GM23338 (cell line): ENCODE measurements at regions not wholly inside any gene's neighbourhood (a gene's known extent, or its start where the extent isn't known, plus 50 kb on each side); places are given as distances from the start of the nearest gene placed in this dataset.

Experiments used
- ATAC-seq: fragments of 200-7000 bp; cut with Tn5 transposase; 3 replicates; pipeline ENCODE4 v1.9.1; 2020
- DNase-seq: peaks from one replicate; pipeline ENCODE4 v3.0.0-alpha.2; 2015; ENCODE audit warnings: low spot score
- H2AFZ ChIP-seq: fragments of 200-600 bp; sonication (generic); 2 replicates; pipeline ENCODE4 v1.8.0; 2016; ENCODE audit warnings: antibody characterized with exemption, mild to moderate bottlenecking, moderate library complexity
- H3F3A ChIP-seq: fragments of 200-600 bp; sonication (generic); replicated peaks from 2 replicates; pipeline ENCODE4 v1.8.0; 2017; ENCODE audit warnings: antibody characterized with exemption, mixed run types, low read depth
- H3K27ac ChIP-seq: fragments of 200-600 bp; sonication (generic); 2 replicates; pipeline ENCODE4 v1.6.1; 2016; ENCODE audit warnings: low read depth
- H3K27me3 ChIP-seq: fragments of 200-600 bp; sonication (generic); 2 replicates; pipeline ENCODE4 v1.8.0; 2016; ENCODE audit warnings: mild to moderate bottlenecking, mixed run types, moderate library complexity; ENCODE audit not compliant: insufficient read depth
- H3K36me3 ChIP-seq: fragments of 200-600 bp; sonication (generic); 2 replicates; pipeline ENCODE4 v1.8.0; 2016; ENCODE audit warnings: mild to moderate bottlenecking; ENCODE audit not compliant: insufficient read depth
- H3K4me1 ChIP-seq: fragments of 200-600 bp; sonication (generic); 2 replicates; pipeline ENCODE4 v1.8.0; 2016; ENCODE audit warnings: mild to moderate bottlenecking, moderate library complexity; ENCODE audit not compliant: insufficient read depth
- H3K4me2 ChIP-seq: fragments of 200-600 bp; sonication (generic); 2 replicates; pipeline ENCODE4 v1.7.1; 2017; ENCODE audit warnings: mixed run types
- H3K4me3 ChIP-seq: fragments of 200-600 bp; sonication (generic); 2 replicates; pipeline ENCODE4 v1.6.1; 2016; ENCODE audit warnings: mixed run types
- H3K79me2 ChIP-seq: fragments of 200-600 bp; sonication (generic); replicated peaks from 2 replicates; pipeline ENCODE4 v1.8.0; 2017; ENCODE audit warnings: mild to moderate bottlenecking; ENCODE audit not compliant: insufficient read depth
- H3K9me2 ChIP-seq: fragments of 200-600 bp; sonication (generic); 2 replicates; pipeline ENCODE4 v1.8.0; 2017; ENCODE audit not compliant: insufficient read depth
- H4K20me1 ChIP-seq: fragments of 200-600 bp; sonication (generic); replicated peaks from 2 replicates; pipeline ENCODE4 v1.8.0; 2017; ENCODE audit warnings: mild to moderate bottlenecking; ENCODE audit not compliant: insufficient read depth
- H3K27ac Mint-ChIP-seq: 2 replicates; pipeline ENCODE4 v1.8.0; 2020; ENCODE audit warnings: inconsistent platforms, mild to moderate bottlenecking, moderate library complexity, mixed read lengths
- H3K27me3 Mint-ChIP-seq: 3 replicates; pipeline ENCODE4 v1.8.0; 2022; ENCODE audit warnings: low read depth, mild to moderate bottlenecking, moderate library complexity, mixed read lengths, inconsistent platforms; ENCODE audit not compliant: insufficient read depth, poor library complexity
- H3K36me3 Mint-ChIP-seq: 3 replicates; pipeline ENCODE4 v1.8.0; 2021; ENCODE audit warnings: low read depth, mild to moderate bottlenecking, inconsistent platforms, moderate library complexity, mixed read lengths
- H3K4me1 Mint-ChIP-seq: 3 replicates; pipeline ENCODE4 v1.8.0; 2020; ENCODE audit warnings: mild to moderate bottlenecking, inconsistent platforms, mixed read lengths
- H3K4me3 Mint-ChIP-seq: 3 replicates; pipeline ENCODE4 v1.8.0; 2021; ENCODE audit warnings: moderate library complexity, mild to moderate bottlenecking, inconsistent platforms, mixed read lengths
- H3K9me3 Mint-ChIP-seq: 3 replicates; pipeline ENCODE4 v1.8.0; 2020; ENCODE audit warnings: moderate library complexity, mild to moderate bottlenecking, inconsistent platforms, mixed read lengths
- CREB1 ChIP-seq: fragments of 250-450 bp; sonication (Bioruptor Pico); IDR thresholded peaks from 2 replicates; pipeline ENCODE4 v1.5.0; 2020; ENCODE audit warnings: low read depth, mild to moderate bottlenecking, moderate library complexity
- ETS1 ChIP-seq: IDR thresholded peaks from 2 replicates; pipeline ENCODE4 v1.6.1; 2016; ENCODE audit warnings: antibody characterized with exemption
- EZH2 ChIP-seq: fragments of 200-600 bp; sonication (generic); IDR thresholded peaks from one replicate; pipeline ENCODE4 v1.8.0; 2017; ENCODE audit warnings: antibody characterized with exemption, mild to moderate bottlenecking, low read depth; ENCODE audit not compliant: unreplicated experiment
- EZH2phosphoT487 ChIP-seq: fragments of 200-600 bp; sonication (generic); IDR thresholded peaks from one replicate; pipeline ENCODE4 v1.8.1; 2018; ENCODE audit warnings: antibody characterized with exemption; ENCODE audit not compliant: unreplicated experiment
- JUNB ChIP-seq: IDR thresholded peaks from one replicate; pipeline ENCODE4 v1.6.1; 2016; ENCODE audit warnings: antibody characterized with exemption; ENCODE audit not compliant: unreplicated experiment
- NANOG ChIP-seq: IDR thresholded peaks from 2 replicates; pipeline ENCODE4 v1.6.1; 2016; ENCODE audit warnings: antibody characterized with exemption, borderline replicate concordance
- POLR2AphosphoS5 ChIP-seq: IDR thresholded peaks from 2 replicates; pipeline ENCODE4 v1.6.1; 2016; ENCODE audit warnings: antibody characterized with exemption, low read depth
- STAT1 ChIP-seq: IDR thresholded peaks from one replicate; pipeline ENCODE4 v1.6.1; 2016; ENCODE audit warnings: antibody characterized with exemption; ENCODE audit not compliant: unreplicated experiment
- ZNF114 ChIP-seq: fragments of 250-450 bp; sonication (Bioruptor Pico); IDR thresholded peaks from 2 replicates; pipeline ENCODE4 v1.5.0; 2020; ENCODE audit warnings: mild to moderate bottlenecking, moderate library complexity
- ZNF331 ChIP-seq: fragments of 250-450 bp; sonication (Bioruptor Pico); IDR thresholded peaks from 2 replicates; pipeline ENCODE4 v1.5.0; 2020; ENCODE audit warnings: low read depth, mild to moderate bottlenecking, moderate library complexity
- TF ChIP-seq, protein P1 (sequence below), 2 experiments: fragments of 200-600 bp in 1 of 2; sonication (generic) in 1 of 2; conservative IDR thresholded peaks; 2 replicates each; pipeline versions ENCODE4 v1.5.1 to v1.6.1; 2016 to 2017; ENCODE audit warnings: antibody characterized with exemption in 2 of 2, low read depth in 2 of 2, mild to moderate bottlenecking in 2 of 2, moderate library complexity in 1 of 2
- TF ChIP-seq, protein P2 (sequence below): fragments of 250-450 bp; sonication (Bioruptor Pico); IDR thresholded peaks from 2 replicates; pipeline ENCODE4 v1.5.0; 2020; ENCODE audit warnings: mild to moderate bottlenecking, moderate library complexity

DNA sequence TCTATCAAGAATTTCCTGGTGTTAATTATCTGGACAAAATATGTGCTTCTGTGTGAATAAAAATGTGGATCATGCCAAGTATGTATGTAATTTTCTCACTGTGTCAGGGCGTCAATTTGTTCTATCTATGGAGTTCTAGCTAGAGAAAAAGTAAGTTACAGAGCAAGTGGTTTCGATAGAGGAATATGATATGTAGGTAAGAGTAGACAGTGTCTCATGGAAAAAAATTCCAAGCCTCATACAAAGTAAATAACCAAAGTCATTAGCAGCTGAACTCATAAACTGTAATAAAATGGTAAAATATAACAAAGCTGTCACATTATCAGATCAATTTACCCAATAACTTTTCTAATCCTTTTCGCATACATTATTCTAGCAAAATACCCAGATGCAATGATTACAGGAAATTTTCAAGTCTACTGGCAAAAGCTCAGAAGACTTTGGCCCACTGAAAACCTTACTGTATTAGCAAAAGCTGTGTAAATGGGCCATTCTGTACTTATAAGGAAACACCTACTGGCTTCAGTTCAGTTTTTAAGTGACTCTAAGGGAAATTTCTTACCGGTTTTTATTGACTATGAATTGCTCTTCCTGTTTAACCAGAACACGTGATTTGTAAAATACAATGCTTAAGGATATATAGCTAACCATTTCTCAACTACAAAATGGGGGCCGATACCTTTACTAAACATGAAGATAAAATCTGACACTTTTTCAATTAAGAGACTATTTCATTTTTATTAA lies 121.0 kb upstream of the ARSJ start:
- H4K20me1 ChIP-seq: no peaks in the 10 kb centered on the region
- DNase-seq (no peak), ATAC-seq (no peak)
- H3K27me3 ChIP-seq: no peaks in the 10 kb centered on the region
- no peaks in the 10 kb centered on the region for H3K36me3 ChIP-seq
- H3K4me3 Mint-ChIP-seq: no peak overlapping the region
- no peaks in the 10 kb centered on the region for H3K36me3 Mint-ChIP-seq
- H3K4me3 ChIP-seq: no peak overlapping the region
- H3K79me2 ChIP-seq: no peaks in the 10 kb centered on the region
- no peaks in the 10 kb centered on the region for H3K9me3 Mint-ChIP-seq
- H3K4me2 ChIP-seq: no peak overlapping the region
- H3K27me3 Mint-ChIP-seq: peaks cover 2% of the 10 kb centered on the region
- no peaks in the 10 kb centered on the region; the same call in 1 of the 2 replicates for H3K9me2 ChIP-seq
- H3K4me1 ChIP-seq: no peaks in the 10 kb centered on the region
- H3K4me1 Mint-ChIP-seq: no peaks in the 10 kb centered on the region
- TF ChIP-seq EZH2: no peak
- no peak for TF ChIP-seq POLR2AphosphoS5
- TF ChIP-seq CREB1 (CRISPR knock-in tag): no peak
- no peaks in the 10 kb centered on the region for H3F3A ChIP-seq
- no peak overlapping the region for H3K27ac Mint-ChIP-seq
- H3K27ac ChIP-seq: no peak overlapping the region
- no peak overlapping the region for H2AFZ ChIP-seq

- Mint-ChIP-seq H3K27ac (no peak overlapping the region), H3K4me1 (no peaks in the 10 kb centered on the region), H3K27me3 (peaks cover 2% of the 10 kb centered on the region), H3K9me3 (no peaks in the 10 kb centered on the region), H3K36me3 (no peaks in the 10 kb centered on the region), H3K4me3 (no peak overlapping the region)
- no peak overlapping the region for H3K4me3 ChIP-seq
- no peaks in the 10 kb centered on the region; the same call in 1 of the 2 replicates for H3K9me2 ChIP-seq
- no peaks in the 10 kb centered on the region for H3K4me1 ChIP-seq
- no peaks in the 10 kb centered on the region for H3F3A ChIP-seq
- no peaks in the 10 kb centered on the region for H3K27me3 ChIP-seq
- no peak overlapping the region for H2AFZ ChIP-seq
- H3K36me3 ChIP-seq: no peaks in the 10 kb centered on the region
- H3K27ac ChIP-seq: no peak overlapping the region
- no peak for DNase-seq
- no peaks in the 10 kb centered on the region for H4K20me1 ChIP-seq
- no peak for ATAC-seq
- no peaks in the 10 kb centered on the region for H3K79me2 ChIP-seq
- no peak overlapping the region for H3K4me2 ChIP-seq
- TF ChIP-seq STAT1 (no peak), CREB1 (CRISPR knock-in tag) (no peak), ZNF114 (no peak), JUNB (no peak), ETS1 (no peak), EZH2phosphoT487 (no peak), POLR2AphosphoS5 (no peak), NANOG (no peak), ZNF331 (CRISPR knock-in tag) (no peak), EZH2 (no peak)
- TF ChIP-seq, protein P1, sequence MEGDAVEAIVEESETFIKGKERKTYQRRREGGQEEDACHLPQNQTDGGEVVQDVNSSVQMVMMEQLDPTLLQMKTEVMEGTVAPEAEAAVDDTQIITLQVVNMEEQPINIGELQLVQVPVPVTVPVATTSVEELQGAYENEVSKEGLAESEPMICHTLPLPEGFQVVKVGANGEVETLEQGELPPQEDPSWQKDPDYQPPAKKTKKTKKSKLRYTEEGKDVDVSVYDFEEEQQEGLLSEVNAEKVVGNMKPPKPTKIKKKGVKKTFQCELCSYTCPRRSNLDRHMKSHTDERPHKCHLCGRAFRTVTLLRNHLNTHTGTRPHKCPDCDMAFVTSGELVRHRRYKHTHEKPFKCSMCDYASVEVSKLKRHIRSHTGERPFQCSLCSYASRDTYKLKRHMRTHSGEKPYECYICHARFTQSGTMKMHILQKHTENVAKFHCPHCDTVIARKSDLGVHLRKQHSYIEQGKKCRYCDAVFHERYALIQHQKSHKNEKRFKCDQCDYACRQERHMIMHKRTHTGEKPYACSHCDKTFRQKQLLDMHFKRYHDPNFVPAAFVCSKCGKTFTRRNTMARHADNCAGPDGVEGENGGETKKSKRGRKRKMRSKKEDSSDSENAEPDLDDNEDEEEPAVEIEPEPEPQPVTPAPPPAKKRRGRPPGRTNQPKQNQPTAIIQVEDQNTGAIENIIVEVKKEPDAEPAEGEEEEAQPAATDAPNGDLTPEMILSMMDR (conservative IDR thresholded peaks at IDR 0.05; ENCODE audit: low read depth in 2 of 2): no peak
- TF ChIP-seq, protein P2, sequence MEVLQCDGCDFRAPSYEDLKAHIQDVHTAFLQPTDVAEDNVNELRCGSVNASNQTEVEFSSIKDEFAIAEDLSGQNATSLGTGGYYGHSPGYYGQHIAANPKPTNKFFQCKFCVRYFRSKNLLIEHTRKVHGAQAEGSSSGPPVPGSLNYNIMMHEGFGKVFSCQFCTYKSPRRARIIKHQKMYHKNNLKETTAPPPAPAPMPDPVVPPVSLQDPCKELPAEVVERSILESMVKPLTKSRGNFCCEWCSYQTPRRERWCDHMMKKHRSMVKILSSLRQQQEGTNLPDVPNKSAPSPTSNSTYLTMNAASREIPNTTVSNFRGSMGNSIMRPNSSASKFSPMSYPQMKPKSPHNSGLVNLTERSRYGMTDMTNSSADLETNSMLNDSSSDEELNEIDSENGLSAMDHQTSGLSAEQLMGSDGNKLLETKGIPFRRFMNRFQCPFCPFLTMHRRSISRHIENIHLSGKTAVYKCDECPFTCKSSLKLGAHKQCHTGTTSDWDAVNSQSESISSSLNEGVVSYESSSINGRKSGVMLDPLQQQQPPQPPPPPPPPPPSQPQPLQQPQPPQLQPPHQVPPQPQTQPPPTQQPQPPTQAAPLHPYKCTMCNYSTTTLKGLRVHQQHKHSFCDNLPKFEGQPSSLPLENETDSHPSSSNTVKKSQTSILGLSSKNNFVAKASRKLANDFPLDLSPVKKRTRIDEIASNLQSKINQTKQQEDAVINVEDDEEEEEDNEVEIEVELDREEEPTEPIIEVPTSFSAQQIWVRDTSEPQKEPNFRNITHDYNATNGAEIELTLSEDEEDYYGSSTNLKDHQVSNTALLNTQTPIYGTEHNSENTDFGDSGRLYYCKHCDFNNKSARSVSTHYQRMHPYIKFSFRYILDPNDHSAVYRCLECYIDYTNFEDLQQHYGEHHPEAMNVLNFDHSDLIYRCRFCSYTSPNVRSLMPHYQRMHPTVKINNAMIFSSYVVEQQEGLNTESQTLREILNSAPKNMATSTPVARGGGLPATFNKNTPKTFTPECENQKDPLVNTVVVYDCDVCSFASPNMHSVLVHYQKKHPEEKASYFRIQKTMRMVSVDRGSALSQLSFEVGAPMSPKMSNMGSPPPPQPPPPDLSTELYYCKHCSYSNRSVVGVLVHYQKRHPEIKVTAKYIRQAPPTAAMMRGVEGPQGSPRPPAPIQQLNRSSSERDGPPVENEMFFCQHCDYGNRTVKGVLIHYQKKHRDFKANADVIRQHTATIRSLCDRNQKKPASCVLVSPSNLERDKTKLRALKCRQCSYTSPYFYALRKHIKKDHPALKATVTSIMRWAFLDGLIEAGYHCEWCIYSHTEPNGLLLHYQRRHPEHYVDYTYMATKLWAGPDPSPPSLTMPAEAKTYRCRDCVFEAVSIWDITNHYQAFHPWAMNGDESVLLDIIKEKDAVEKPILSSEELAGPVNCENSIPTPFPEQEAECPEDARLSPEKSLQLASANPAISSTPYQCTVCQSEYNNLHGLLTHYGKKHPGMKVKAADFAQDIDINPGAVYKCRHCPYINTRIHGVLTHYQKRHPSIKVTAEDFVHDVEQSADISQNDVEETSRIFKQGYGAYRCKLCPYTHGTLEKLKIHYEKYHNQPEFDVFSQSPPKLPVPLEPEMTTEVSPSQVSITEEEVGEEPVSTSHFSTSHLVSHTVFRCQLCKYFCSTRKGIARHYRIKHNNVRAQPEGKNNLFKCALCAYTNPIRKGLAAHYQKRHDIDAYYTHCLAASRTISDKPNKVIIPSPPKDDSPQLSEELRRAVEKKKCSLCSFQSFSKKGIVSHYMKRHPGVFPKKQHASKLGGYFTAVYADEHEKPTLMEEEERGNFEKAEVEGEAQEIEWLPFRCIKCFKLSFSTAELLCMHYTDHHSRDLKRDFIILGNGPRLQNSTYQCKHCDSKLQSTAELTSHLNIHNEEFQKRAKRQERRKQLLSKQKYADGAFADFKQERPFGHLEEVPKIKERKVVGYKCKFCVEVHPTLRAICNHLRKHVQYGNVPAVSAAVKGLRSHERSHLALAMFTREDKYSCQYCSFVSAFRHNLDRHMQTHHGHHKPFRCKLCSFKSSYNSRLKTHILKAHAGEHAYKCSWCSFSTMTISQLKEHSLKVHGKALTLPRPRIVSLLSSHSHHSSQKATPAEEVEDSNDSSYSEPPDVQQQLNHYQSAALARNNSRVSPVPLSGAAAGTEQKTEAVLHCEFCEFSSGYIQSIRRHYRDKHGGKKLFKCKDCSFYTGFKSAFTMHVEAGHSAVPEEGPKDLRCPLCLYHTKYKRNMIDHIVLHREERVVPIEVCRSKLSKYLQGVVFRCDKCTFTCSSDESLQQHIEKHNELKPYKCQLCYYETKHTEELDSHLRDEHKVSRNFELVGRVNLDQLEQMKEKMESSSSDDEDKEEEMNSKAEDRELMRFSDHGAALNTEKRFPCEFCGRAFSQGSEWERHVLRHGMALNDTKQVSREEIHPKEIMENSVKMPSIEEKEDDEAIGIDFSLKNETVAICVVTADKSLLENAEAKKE: no peak
Observed at GRCh38 chr4:114103908-114104307, 124.5 kb upstream of the ARSJ start.
